Tibial nerve (tissue), 4 donors: ENCODE measurements at regions not wholly inside any gene's neighbourhood (a gene's known extent, or its start where the extent isn't known, plus 50 kb on each side); places are given as distances from the start of the nearest gene placed in this dataset.

Source experiments
- CTCF ChIP-seq, 5 experiments: fragments of 200-600 bp in 3 of 5; fragments of 450-650 bp in 2 of 5; sonication (generic) in 3 of 5; IDR thresholded peaks; one replicate each; pipeline ENCODE4 v1.5.1; 2016 to 2019; ENCODE audit warnings: antibody characterized with exemption in 5 of 5, mild to moderate bottlenecking in 3 of 5, moderate library complexity in 2 of 5
- EP300 ChIP-seq, 2 donors: sonication (generic); formaldehyde crosslinking; IDR thresholded peaks; one replicate each; pipeline ENCODE4 v1.6.1; 2017; ENCODE audit warnings: antibody characterized with exemption in 2 of 2, mild to moderate bottlenecking in 1 of 2

GRCh38 chr15:62907275-62907674, 135.3 kb upstream of the TPM1 start:
- TF ChIP-seq CTCF (IDR thresholded peaks at IDR 0.05) (no peak), EP300 (IDR thresholded peaks at IDR 0.05) (no peak)
